Neuronal stem cell (in vitro differentiated cells): ENCODE measurements at regions not wholly inside any gene's neighbourhood (a gene's known extent, or its start where the extent isn't known, plus 50 kb on each side); places are given as distances from the start of the nearest gene placed in this dataset.

ENCODE experiments used
- DNase-seq: peaks from one replicate; pipeline ENCODE4 v3.0.0-alpha.2; 2013; ENCODE audit warnings: low spot score
- H2AFZ ChIP-seq: one replicate; pipeline ENCODE4 v1.6.1; 2013; ENCODE audit warnings: mild to moderate bottlenecking, low read length, inconsistent platforms
- H2AK5ac ChIP-seq: 2 replicates; pipeline ENCODE4 v1.6.1; 2013; ENCODE audit warnings: low read depth, mild to moderate bottlenecking, inconsistent platforms, low read length, moderate library complexity, mixed read lengths
- H2BK120ac ChIP-seq: 2 replicates; pipeline ENCODE4 v1.6.1; 2013; ENCODE audit warnings: low read depth, mild to moderate bottlenecking, inconsistent platforms, low read length, moderate library complexity, mixed read lengths
- H2BK12ac ChIP-seq: one replicate; pipeline ENCODE4 v1.6.1; 2013; ENCODE audit warnings: low read length, inconsistent platforms
- H2BK15ac ChIP-seq: 2 replicates; pipeline ENCODE4 v1.6.1; 2013; ENCODE audit warnings: mild to moderate bottlenecking, low read length, inconsistent platforms, mixed read lengths
- H2BK5ac ChIP-seq: one replicate; pipeline ENCODE4 v1.6.1; 2013; ENCODE audit warnings: inconsistent platforms, mild to moderate bottlenecking, low read length, moderate library complexity
- H3K14ac ChIP-seq: one replicate; pipeline ENCODE4 v1.6.1; 2013; ENCODE audit warnings: low read length, inconsistent platforms
- H3K18ac ChIP-seq: 2 replicates; pipeline ENCODE4 v1.6.1; 2013; ENCODE audit warnings: low read length, inconsistent platforms
- H3K23ac ChIP-seq: 2 replicates; pipeline ENCODE4 v1.6.1; 2013; ENCODE audit warnings: low read depth, mild to moderate bottlenecking, mixed read lengths, low read length, inconsistent platforms; ENCODE audit not compliant: poor library complexity
- H3K27ac ChIP-seq: replicated peaks from 3 replicates; pipeline ENCODE4 v1.5.1; 2013; ENCODE audit warnings: low read length, inconsistent platforms
- H3K27me3 ChIP-seq, 3 experiments: 2 replicates each; pipeline ENCODE4 v1.6.1; 2013; ENCODE audit warnings: low read length in 3 of 3, mild to moderate bottlenecking in 2 of 3, inconsistent platforms in 1 of 3, low read depth in 1 of 3, mixed read lengths in 1 of 3, moderate library complexity in 1 of 3; ENCODE audit not compliant: control insufficient read depth in 3 of 3, insufficient read depth in 3 of 3
- H3K36me3 ChIP-seq, 2 donors: replicated peaks in 1 of 2; 2 replicates each; pipeline ENCODE4 v1.6.1; 2013; ENCODE audit warnings: low read length in 2 of 2; ENCODE audit not compliant: control insufficient read depth in 2 of 2, insufficient read depth in 2 of 2
- H3K4ac ChIP-seq: 2 replicates; pipeline ENCODE4 v1.6.1; 2013; ENCODE audit warnings: inconsistent platforms, mild to moderate bottlenecking, low read length, moderate library complexity
- H3K4me1 ChIP-seq, 2 donors: 1 replicate in 1 of 2; 2 replicates in 1 of 2; pipeline ENCODE4 v1.6.1; 2013; ENCODE audit warnings: low read length in 2 of 2, low read depth in 1 of 2; ENCODE audit not compliant: control insufficient read depth in 2 of 2, insufficient read depth in 1 of 2
- H3K4me2 ChIP-seq: one replicate; pipeline ENCODE4 v1.6.1; 2013; ENCODE audit warnings: mild to moderate bottlenecking, low read length, inconsistent platforms; ENCODE audit not compliant: insufficient read depth, poor library complexity, severe bottlenecking
- H3K4me3 ChIP-seq, 2 donors: 2 replicates each; pipeline ENCODE4 v1.5.1; 2013; ENCODE audit warnings: low read length in 2 of 2, mild to moderate bottlenecking in 2 of 2, inconsistent platforms in 1 of 2, moderate library complexity in 1 of 2
- H3K79me1 ChIP-seq: one replicate; pipeline ENCODE4 v1.6.1; 2013; ENCODE audit warnings: low read depth, mild to moderate bottlenecking, inconsistent platforms, low read length, moderate library complexity
- H3K9ac ChIP-seq: one replicate; pipeline ENCODE4 v1.6.1; 2013; ENCODE audit warnings: mild to moderate bottlenecking, low read depth, low read length, inconsistent platforms; ENCODE audit not compliant: poor library complexity
- H3K9me3 ChIP-seq, 2 donors: replicated peaks in 1 of 2; 2 replicates each; pipeline versions ENCODE3 to v1.6.1; 2013; ENCODE audit warnings: low read length in 2 of 2, mild to moderate bottlenecking in 2 of 2, inconsistent platforms in 1 of 2, low read depth in 1 of 2, mixed read lengths in 1 of 2, moderate library complexity in 1 of 2; ENCODE audit not compliant: control insufficient read depth in 2 of 2, insufficient read depth in 1 of 2
- H4K8ac ChIP-seq: one replicate; pipeline ENCODE4 v1.6.1; 2013; ENCODE audit warnings: low read depth, mild to moderate bottlenecking, inconsistent platforms, low read length, moderate library complexity
- H4K91ac ChIP-seq: one replicate; pipeline ENCODE4 v1.6.1; 2013; ENCODE audit warnings: low read length, low read depth, mild to moderate bottlenecking, inconsistent platforms; ENCODE audit not compliant: poor library complexity
- WGBS, 2 donors: extraction: QIAGEN DNeasy Blood & Tissue Kit; methylation state at CpG; one replicate each; pipeline ENCODE4 v1.1.7; 2013; ENCODE audit warnings: missing lambda C conversion rate in 2 of 2, mixed read lengths in 1 of 2; ENCODE audit not compliant: insufficient read length in 2 of 2, insufficient replicate concordance in 1 of 2; ENCODE audit errors: extremely low coverage in 2 of 2; 5-methylcytosine and 5-hydroxymethylcytosine counted together

- H2AFZ ChIP-seq = no peak overlapping the region
- H2AK5ac ChIP-seq = no peak overlapping the region
- H4K8ac ChIP-seq = no peak overlapping the region
- H3K36me3 ChIP-seq = no peaks in the 10 kb centered on the region
- H4K91ac ChIP-seq = no peak overlapping the region
- no peak overlapping the region for H3K27ac ChIP-seq
- H3K23ac ChIP-seq = no peak overlapping the region
- H2BK120ac ChIP-seq = no peak overlapping the region
- H3K9me3 ChIP-seq = no peaks in the 10 kb centered on the region
- H2BK5ac ChIP-seq = no peak overlapping the region
- no peak overlapping the region for H3K14ac ChIP-seq
- H2BK15ac ChIP-seq = no peak overlapping the region
- no peak for DNase-seq
- H3K4ac ChIP-seq = no peak overlapping the region
- H3K4me2 ChIP-seq = no peak overlapping the region
- H3K9ac ChIP-seq = no peak overlapping the region
- H3K27me3 ChIP-seq = no peaks in the 10 kb centered on the region
- no peak overlapping the region for H3K18ac ChIP-seq
- no peaks in the 10 kb centered on the region for H3K79me1 ChIP-seq
- no peak overlapping the region for H3K4me3 ChIP-seq
- no peaks in the 10 kb centered on the region for H3K4me1 ChIP-seq
- no peak overlapping the region for H2BK12ac ChIP-seq
Observed at GRCh38 chr6:74071214-74071613, 375.2 kb downstream of the CD109 start.

GRCh38 chr6:74070711-74071110 lies 374.7 kb downstream of the CD109 start:
- H2BK5ac ChIP-seq = no peak overlapping the region
- H3K27me3 ChIP-seq = no peaks in the 10 kb centered on the region
- no peak overlapping the region for H4K8ac ChIP-seq
- no peak overlapping the region for H3K4me2 ChIP-seq
- H3K14ac ChIP-seq = no peak overlapping the region
- no peak overlapping the region for H3K23ac ChIP-seq
- H4K91ac ChIP-seq = no peak overlapping the region
- H3K9ac ChIP-seq = no peak overlapping the region
- no peak overlapping the region for H3K4ac ChIP-seq
- H3K36me3 ChIP-seq = no peaks in the 10 kb centered on the region
- H2BK120ac ChIP-seq = no peak overlapping the region
- no peak for DNase-seq
- H2BK15ac ChIP-seq = no peak overlapping the region
- H2AFZ ChIP-seq = no peak overlapping the region
- H3K9me3 ChIP-seq = no peaks in the 10 kb centered on the region
- H3K27ac ChIP-seq = no peak overlapping the region
- no peak overlapping the region for H3K18ac ChIP-seq
- H2AK5ac ChIP-seq = no peak overlapping the region
- H3K4me1 ChIP-seq = no peaks in the 10 kb centered on the region
- H3K79me1 ChIP-seq = no peaks in the 10 kb centered on the region
- H3K4me3 ChIP-seq = no peak overlapping the region
- no peak overlapping the region for H2BK12ac ChIP-seq
- no CpG with 5 or more reads among the region's 1 CpG for WGBS, 2 donors

GRCh38 chr6:74070091-74070490 lies 374.1 kb downstream of the CD109 start:
- Histone ChIP-seq H3K79me1 (no peaks in the 10 kb centered on the region), H3K27me3 (no peaks in the 10 kb centered on the region), H3K23ac (no peak overlapping the region), H2AK5ac (no peak overlapping the region), H3K18ac (no peak overlapping the region), H2AFZ (no peak overlapping the region), H3K4me3 (no peak overlapping the region), H3K4me1 (no peaks in the 10 kb centered on the region), H3K14ac (no peak overlapping the region), H3K9ac (no peak overlapping the region), H3K4me2 (no peak overlapping the region), H3K27ac (no peak overlapping the region), H4K8ac (no peak overlapping the region), H2BK15ac (no peak overlapping the region), H4K91ac (no peak overlapping the region), H2BK120ac (no peak overlapping the region), H3K9me3 (no peaks in the 10 kb centered on the region), H3K36me3 (no peaks in the 10 kb centered on the region), H2BK5ac (no peak overlapping the region), H3K4ac (no peak overlapping the region), H2BK12ac (no peak overlapping the region)
- no CpG with 5 or more reads among the region's 1 CpG for WGBS, 2 donors
- DNase-seq = no peak

GRCh38 chr6:74069089-74069581 lies 373.1 kb downstream of the CD109 start:
- Histone ChIP-seq H3K27ac (no peak overlapping the region), H3K9ac (peak overlapping the region; percentile 12), H4K91ac (no peak overlapping the region), H3K36me3 (no peaks in the 10 kb centered on the region), H3K18ac (no peak overlapping the region), H3K23ac (no peak overlapping the region), H2BK5ac (no peak overlapping the region), H3K14ac (no peak overlapping the region), H3K27me3 (no peaks in the 10 kb centered on the region), H3K79me1 (no peaks in the 10 kb centered on the region), H3K4me3 (no peak overlapping the region), H3K4me2 (no peak overlapping the region), H2BK12ac (no peak overlapping the region), H3K4me1 (no peaks in the 10 kb centered on the region), H2BK15ac (no peak overlapping the region), H3K4ac (no peak overlapping the region), H2BK120ac (no peak overlapping the region), H2AFZ (no peak overlapping the region), H4K8ac (no peak overlapping the region), H2AK5ac (no peak overlapping the region), H3K9me3 (no peaks in the 10 kb centered on the region)
- WGBS, 2 donors = no CpG with 5 or more reads among the region's 4 CpGs
- DNase-seq = no peak
